GF-D8 (cell line): ENCODE measurements at regions not wholly inside any gene's neighbourhood (a gene's known extent, or its start where the extent isn't known, plus 50 kb on each side); places are given as distances from the start of the nearest gene placed in this dataset.

Source experiments
- DNase-seq: peaks from one replicate; lab custom pipeline; 2025; lab: John Stamatoyannopoulos, UW

- DNase-seq, result no peak
Observed at GRCh38 chr20:57970856-57971255, 257.6 kb downstream of the ANKRD60 start.

DNA sequence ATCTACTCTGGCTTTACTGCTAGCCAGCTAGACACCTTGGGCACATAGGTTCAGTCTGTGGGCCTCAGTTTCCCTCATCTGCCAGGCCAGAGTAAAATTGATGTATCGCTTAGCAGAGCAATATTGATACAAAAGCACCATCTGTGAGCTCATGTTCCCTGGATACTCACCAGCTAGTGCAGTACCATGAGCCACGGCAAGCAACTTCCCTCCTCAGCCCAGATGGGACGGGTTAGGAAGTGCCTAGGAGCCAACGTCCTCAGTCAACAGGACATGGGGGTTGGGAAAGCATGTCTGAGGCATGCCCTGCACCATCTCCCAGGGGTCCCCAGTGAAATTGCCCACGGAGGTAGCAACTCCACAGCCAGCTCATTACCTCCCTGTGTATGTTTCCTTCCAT is 258.3 kb downstream of the ANKRD60 start:
- DNase-seq, result no peak

DNA sequence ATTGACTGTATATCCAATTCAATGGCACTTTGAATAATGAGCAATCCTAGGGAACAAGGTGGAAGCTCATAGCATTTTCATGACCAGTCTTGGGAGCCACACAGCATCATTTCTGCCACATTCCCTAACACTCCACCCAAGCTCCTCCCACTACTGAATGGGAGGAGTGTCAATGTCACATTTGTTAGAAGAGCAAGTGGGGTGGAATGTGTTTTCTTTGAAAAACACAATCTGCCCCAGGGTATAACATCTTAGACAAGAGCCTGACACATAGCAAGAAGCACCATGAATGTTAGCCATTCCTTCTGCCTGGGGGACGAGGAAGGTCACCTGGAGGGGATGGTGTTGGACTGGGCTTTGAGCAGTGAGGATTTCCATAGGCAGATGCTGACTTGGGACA is 258.3 kb upstream of the PMEPA1 start:
- no peak for DNase-seq

- no peak for DNase-seq
Observed at GRCh38 chr20:57967364-57967763, 257.5 kb upstream of the PMEPA1 start.

DNA sequence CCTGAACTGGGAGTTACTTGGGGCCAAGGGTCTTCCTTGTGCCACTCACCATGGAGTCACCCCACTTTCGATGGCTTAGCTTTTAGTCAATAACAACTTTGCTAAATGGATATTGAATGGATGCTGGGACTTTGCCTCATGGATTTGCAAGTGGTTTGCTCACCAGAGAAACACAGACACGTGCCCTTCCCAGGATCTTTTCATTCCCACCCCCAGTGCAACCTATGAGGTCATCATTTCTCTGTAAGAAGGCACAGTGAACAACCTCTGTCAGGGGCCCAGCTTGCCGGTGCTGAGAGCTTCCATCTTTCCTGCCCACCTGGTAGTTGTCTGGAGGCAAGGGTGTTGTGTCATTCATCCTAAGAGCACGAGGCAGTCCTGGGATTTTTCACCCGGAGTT is 256.8 kb upstream of the PMEPA1 start:
- no peak for DNase-seq

- DNase-seq, result no peak
Observed at GRCh38 chr20:57965441-57965840, 255.6 kb upstream of the PMEPA1 start.

DNA sequence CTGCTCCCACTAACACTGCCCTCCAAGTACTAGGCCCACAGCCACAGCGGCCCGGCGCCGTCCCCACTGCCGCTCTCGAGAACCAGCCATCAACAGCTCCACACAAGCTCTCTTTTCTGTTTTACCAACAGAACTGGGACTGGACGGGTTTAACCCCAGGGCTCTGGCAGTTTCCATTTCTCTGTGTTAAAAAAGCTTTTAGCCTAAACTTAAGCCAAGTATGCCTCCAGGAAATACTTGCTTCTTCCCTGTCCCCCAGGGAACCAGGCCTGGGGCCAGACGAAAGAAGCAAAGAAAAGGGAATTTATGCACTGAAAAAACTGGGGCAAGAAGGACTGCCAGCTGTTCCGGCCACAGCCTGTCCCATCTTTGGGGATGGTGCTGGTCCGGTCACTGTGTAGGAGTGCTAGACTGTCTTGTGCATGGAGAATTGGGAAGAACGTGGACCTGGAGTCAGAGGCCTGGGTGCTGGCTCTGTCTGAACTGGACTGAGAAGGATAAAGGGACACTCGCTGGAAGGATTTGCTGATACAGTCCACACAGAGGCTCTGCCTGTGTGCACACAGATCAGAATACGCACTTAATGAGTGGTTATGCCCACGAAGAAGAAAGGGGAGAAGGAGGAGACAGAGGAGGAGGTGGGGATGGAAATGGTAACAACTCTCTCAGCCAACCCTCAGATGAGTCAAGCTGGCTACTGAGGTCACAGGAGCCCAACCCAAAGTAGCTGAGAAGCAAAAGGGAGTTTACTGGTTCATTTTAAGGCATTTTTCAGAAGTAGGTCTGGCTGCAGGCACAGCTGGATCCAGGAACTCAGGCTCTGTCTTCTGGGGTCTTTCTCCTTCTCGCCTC is 254.4 kb upstream of the PMEPA1 start:
- DNase-seq, result no peak

DNA sequence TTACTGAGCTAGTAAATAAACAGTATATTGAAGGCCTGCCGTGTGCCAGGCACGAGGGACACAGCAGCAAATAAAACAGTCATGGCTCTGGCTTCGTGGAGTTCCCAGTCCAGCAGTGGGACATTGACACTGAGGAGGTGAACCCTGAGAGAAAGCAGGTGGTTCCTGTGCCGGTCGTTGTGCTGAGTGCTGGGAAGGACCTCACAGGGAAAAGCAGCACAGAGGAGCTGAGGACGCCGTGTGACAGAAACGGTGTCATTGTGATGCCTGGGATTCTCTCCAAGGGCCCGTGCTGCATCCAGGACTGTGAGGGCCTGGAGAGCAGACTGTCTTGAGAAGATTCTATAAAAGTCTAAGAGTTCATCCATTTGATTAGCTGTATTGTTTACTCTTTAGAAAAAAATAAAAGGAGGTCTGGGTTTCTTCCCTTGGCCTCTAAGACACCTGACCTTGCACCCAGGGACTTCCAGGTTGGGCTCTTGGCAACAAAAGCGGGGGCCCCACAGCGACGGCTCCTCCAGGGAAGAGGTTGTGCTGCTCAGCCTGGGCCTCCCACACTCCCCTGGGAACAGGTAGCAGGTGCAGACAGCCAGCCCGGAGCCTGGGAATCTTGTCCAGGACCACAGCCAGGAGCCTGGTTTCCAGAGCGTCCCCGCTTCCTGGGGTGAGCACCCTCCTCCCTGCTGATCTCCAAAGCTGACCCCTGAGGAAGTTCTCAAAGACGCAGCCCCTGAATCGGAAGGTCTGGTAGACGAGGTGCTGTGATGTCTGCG is 251.2 kb upstream of the PMEPA1 start:
- DNase-seq, result no peak

DNA sequence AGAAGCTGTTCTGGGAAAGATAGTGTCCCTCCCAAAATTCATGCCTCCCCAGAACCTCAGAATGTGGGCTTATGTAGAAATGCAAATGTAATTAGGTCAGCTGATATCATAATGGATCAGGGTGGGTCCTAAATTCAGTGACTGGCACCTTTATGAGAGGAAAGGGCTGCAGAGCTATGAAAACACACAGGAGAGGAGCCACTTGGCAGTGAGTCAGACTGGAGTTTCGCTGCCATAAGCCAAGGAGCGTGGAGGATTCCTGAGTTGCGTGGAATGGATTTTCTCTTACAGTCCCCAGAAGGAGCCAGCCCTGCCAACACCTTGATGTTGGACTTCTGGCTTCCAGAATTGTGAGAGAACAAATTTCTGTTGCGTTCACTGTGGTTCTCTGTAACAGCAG is 249.8 kb upstream of the PMEPA1 start:
- no peak for DNase-seq

DNA sequence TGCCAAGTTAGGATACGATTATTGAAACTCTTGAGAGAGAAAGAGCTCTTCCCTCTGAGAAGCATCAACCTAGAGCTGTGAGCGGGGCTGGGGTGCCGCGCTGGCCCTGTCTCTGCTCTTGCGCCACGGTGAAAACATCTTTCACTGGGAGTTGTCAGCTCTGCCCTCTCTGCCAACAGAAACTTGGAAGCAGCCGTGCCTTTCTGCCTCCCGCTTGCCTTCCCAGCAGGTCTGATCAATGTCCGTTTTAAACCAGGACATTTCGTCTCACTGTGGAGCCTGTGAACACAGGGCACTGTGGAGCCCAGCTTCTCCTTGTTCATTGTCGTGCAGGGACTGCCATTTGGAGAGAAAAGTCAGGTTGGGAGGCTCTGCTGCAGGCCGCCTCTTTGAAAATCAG is 249.2 kb upstream of the PMEPA1 start:
- no peak for DNase-seq

- DNase-seq, result no peak
Observed at GRCh38 chr20:57958050-57958420, 248.2 kb upstream of the PMEPA1 start.

- no peak for DNase-seq
Observed at GRCh38 chr20:57957411-57958049, 247.7 kb upstream of the PMEPA1 start.

GRCh38 chr20:57953638-57954037 is 243.8 kb upstream of the PMEPA1 start:
- no peak for DNase-seq

GRCh38 chr20:57952136-57952535 is 242.3 kb upstream of the PMEPA1 start:
- no peak for DNase-seq

DNA sequence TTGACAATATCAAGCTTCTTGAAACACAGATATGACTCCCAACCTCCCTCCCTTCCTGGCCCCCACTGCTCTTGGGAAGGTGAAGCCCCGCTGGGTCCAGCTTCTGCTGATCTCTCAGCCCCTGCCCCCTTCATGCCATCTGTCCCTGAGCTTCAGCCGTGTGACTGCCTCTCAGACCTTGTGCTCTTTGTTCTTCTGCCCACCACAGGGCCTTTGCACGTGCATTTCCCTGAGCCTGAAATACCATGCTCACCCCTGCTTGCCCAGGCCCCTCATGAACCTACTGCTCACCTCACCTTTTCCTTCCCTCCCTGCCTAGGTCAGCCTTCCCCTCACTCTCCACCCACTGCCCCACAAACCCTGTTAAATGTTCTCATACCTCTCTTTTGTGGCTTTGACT is 241.7 kb upstream of the PMEPA1 start:
- no peak for DNase-seq

DNA sequence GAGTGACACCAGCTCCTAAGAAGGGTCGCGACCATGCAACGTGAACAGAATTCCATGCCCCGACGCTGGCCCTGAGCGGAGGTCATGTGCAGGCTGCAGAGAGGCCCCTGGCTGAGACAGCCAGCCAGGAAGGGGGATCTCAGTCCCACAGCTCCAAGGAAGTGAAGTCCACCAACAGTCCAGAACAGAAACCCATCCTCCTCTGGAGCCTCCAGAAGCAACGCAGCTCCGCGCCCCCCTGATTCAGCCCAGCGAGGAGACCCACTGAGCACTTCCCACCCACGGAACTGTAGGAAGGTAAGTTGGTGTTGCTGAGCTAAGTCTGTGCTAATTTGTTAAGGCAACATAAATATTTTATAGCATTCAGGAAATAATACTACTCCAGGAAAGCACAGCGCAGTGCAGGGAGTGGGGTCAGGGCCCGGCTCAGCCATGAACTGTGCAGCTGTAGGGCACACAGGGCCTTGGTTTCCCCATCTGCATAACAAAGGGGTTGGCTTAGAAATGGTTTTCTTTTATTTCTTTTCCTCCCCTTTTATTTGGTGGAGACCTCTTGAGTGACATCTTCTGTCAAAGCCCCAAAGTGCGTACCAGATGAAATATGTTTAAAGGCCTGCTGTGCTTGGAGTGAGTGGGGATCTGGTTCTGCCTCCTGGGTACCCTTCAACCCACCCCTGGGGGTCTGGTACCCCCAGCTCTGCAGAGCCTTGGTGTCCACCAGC is 241.1 kb upstream of the PMEPA1 start:
- no peak for DNase-seq

DNA sequence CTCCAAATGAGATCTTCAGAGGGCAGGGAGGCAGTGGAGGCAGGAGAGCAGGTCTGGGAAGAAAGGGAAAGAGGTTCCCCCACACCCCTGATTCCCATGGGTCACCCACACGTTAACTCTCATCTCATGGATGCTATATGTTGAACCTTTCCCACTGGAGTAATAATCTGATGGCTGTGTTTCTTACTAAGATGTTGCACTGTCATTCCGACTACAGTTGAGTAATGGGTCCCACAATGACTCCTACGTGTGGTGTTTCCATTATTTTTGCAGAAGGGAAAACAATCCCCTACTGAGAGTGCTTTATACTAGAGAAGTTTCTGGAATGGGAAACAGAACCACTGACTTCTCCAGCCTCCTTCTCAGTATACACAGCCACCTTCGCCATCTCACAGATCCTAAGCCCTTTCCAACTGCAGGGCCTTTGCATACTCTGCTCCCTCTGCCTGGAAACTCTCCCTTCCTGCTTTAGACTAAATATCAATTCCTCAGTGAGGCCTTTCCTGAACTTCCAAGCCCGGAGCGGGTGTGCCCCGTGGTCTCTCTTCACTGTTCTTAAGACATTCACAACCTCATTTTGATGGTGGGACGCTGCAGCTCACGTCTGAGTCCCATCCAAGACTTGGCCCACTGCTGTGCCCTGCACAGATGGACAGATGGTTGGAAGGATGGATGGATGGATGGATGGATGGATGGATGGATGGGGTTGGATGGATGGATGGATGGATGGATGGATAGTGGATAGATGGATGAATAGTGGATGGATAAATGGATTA is 238.6 kb upstream of the PMEPA1 start:
- DNase-seq, result no peak

- DNase-seq, result no peak
Observed at GRCh38 chr20:57947421-57948179, 237.8 kb upstream of the PMEPA1 start.

GRCh38 chr20:57946559-57947315 is 236.9 kb upstream of the PMEPA1 start:
- no peak for DNase-seq

DNA sequence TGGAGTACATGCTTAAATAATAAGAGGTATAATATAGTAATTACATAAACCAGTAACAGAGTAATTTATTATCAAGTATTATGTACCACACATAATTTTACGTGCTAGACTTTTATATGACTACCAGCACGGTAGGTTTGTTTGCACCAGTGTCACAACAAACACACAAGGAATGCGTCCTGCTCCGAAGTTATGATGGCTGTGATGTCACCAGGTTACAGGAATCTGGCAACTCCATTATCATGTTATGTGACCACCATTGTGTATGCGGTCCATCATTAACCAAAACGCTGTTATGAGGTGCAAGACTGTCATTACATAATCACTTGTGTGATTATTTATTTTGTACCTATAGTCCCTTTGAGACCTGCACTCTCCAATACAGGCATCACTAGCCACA is 235.2 kb upstream of the PMEPA1 start:
- no peak for DNase-seq
